PC-9 (cell line): ENCODE measurements at regions not wholly inside any gene's neighbourhood (a gene's known extent, or its start where the extent isn't known, plus 50 kb on each side); places are given as distances from the start of the nearest gene placed in this dataset.

Source experiments
- EZH2 ChIP-seq: fragments of 200-600 bp; sonication (generic); IDR thresholded peaks from 2 replicates; pipeline ENCODE4 v1.8.0; 2017; ENCODE audit warnings: antibody characterized with exemption, low read depth
- TF ChIP-seq, protein P1 (sequence below): fragments of 200-600 bp; sonication (generic); conservative IDR thresholded peaks from 2 replicates; pipeline ENCODE4 v1.6.1; 2017; ENCODE audit warnings: mixed run types, antibody characterized with exemption, mild to moderate bottlenecking, moderate library complexity

DNA sequence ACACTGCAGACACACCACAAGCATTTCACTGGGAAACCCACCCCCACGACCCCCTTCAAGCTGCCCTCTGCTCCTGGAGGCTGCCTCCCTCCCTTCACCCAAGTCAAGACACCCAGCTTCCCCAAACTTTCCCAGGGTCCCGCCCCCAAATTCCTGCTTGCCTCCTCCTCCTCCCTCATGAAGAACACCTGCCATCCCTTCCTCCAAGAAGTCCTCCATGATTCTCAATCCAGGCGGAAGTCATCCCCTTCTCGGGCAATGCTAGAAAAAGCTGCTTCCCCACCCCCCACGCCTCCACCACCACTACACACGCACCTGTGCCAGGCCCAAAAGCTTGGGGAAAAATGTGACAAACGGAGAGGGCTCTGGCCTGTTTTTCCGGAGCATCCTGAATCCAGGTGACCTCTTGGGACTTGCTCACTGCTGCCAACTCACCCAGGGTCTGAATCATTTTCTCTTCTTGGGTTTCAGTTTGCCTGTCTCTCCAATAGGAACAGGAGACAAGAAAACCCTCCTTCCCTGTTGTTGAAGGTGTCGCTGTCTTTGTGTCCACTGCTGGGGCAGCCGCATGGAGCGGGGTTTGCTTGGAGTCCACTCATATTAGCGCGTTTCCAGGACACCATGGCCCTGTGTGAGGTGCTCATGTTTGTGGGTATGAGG lies 101.0 kb upstream of the CASZ1 start:
- TF ChIP-seq, protein P1, sequence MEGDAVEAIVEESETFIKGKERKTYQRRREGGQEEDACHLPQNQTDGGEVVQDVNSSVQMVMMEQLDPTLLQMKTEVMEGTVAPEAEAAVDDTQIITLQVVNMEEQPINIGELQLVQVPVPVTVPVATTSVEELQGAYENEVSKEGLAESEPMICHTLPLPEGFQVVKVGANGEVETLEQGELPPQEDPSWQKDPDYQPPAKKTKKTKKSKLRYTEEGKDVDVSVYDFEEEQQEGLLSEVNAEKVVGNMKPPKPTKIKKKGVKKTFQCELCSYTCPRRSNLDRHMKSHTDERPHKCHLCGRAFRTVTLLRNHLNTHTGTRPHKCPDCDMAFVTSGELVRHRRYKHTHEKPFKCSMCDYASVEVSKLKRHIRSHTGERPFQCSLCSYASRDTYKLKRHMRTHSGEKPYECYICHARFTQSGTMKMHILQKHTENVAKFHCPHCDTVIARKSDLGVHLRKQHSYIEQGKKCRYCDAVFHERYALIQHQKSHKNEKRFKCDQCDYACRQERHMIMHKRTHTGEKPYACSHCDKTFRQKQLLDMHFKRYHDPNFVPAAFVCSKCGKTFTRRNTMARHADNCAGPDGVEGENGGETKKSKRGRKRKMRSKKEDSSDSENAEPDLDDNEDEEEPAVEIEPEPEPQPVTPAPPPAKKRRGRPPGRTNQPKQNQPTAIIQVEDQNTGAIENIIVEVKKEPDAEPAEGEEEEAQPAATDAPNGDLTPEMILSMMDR: no peak
- TF ChIP-seq EZH2: no peak
